GM12878 (cell line): ENCODE measurements at regions not wholly inside any gene's neighbourhood (a gene's known extent, or its start where the extent isn't known, plus 50 kb on each side); places are given as distances from the start of the nearest gene placed in this dataset.

Experiments
- ATAC-seq: fragments of 200-7000 bp; cut with Tn5 transposase; 3 replicates; pipeline ENCODE4 v1.9.1; 2020; ENCODE audit warnings: mild to moderate bottlenecking, moderate library complexity
- BruUV-seq: library from RNA; stranded (reverse); fragments of 400-500 nt; replicated peaks from 2 replicates; lab custom pipeline; 2021; lab: Mats Ljungman, UMichigan
- CTCF ChIA-PET: fragments of 300-600 bp; sonication (Branson Sonifier 250); formaldehyde crosslinking; extraction: SDS; loops from one replicate; lab custom pipeline; 2021; ENCODE audit warnings: inconsistent platforms; lab: Yijun Ruan, JAX
- POLR2A ChIA-PET: fragments of 350-600 bp; formaldehyde crosslinking; extraction: SDS; loops from one replicate; lab custom pipeline; 2021; ENCODE audit warnings: inconsistent platforms; lab: Charles Lee
- RAD21 ChIA-PET: fragments of 300-600 bp; sonication (Branson Sonifier 250); formaldehyde crosslinking; loops from one replicate; lab custom pipeline; 2023; ENCODE audit warnings: antibody characterized with exemption; ENCODE audit not compliant: unreplicated experiment; lab: Charles Lee
- SMC1A ChIA-PET: fragments of 300-600 bp; sonication (Branson Sonifier 250); formaldehyde crosslinking; loops from one replicate; lab custom pipeline; 2023; ENCODE audit not compliant: unreplicated experiment, uncharacterized antibody; lab: Charles Lee
- DNase-seq: peaks from one replicate; pipeline ENCODE4 v3.0.0-alpha.2; 2011; ENCODE audit warnings: low read depth, low spot score
- FAIRE-seq: peaks from 3 replicates; lab custom pipeline; 2011; peaks lifted over from hg19 to GRCh38; lab: Jason Lieb, UNC
- H2AFZ ChIP-seq: 2 replicates; pipeline ENCODE4 v1.6.0; 2011; ENCODE audit warnings: low read depth, low read length, control low read depth; ENCODE audit not compliant: control insufficient read depth
- H3K27ac ChIP-seq: 2 replicates; pipeline ENCODE4 v1.5.1; 2011; ENCODE audit warnings: control low read depth; ENCODE audit not compliant: control insufficient read depth, insufficient read depth
- H3K27me3 ChIP-seq, 2 experiments: replicated peaks in 1 of 2; 2 replicates each; pipeline versions ENCODE4 v1.6.0 to v1.6.1; 2011; ENCODE audit warnings: low read length in 1 of 2; ENCODE audit not compliant: control insufficient read depth in 2 of 2, insufficient read depth in 2 of 2
- H3K36me3 ChIP-seq, 2 experiments: 2 replicates each; pipeline ENCODE4 v1.5.1; 2011; ENCODE audit warnings: low read length in 1 of 2; ENCODE audit not compliant: control insufficient read depth in 2 of 2, insufficient read depth in 2 of 2
- H3K4me1 ChIP-seq: 2 replicates; pipeline ENCODE4 v1.6.1; 2011; ENCODE audit warnings: mild to moderate bottlenecking, low read length, moderate library complexity, mixed read lengths; ENCODE audit not compliant: control insufficient read depth, insufficient read depth
- H3K4me2 ChIP-seq: 2 replicates; pipeline ENCODE4 v1.6.0; 2011; ENCODE audit warnings: control low read depth; ENCODE audit not compliant: control insufficient read depth, insufficient read depth
- H3K4me3 ChIP-seq: fragments of 200-600 bp; sonication (generic); 2 replicates; pipeline ENCODE4 v1.5.1; 2016
- H3K79me2 ChIP-seq: 2 replicates; pipeline ENCODE4 v1.6.0; 2011; ENCODE audit warnings: low read length; ENCODE audit not compliant: control insufficient read depth, insufficient read depth
- H3K9ac ChIP-seq: 2 replicates; pipeline ENCODE4 v1.8.0; 2011; ENCODE audit warnings: low read length, control low read depth, mixed read lengths; ENCODE audit not compliant: control insufficient read depth, insufficient read depth
- H3K9me3 ChIP-seq: replicated peaks from 3 replicates; pipeline ENCODE4 v1.5.1; 2011; ENCODE audit warnings: mild to moderate bottlenecking, low read length; ENCODE audit not compliant: control insufficient read depth, insufficient read depth
- H4K20me1 ChIP-seq: 2 replicates; pipeline ENCODE4 v1.6.0; 2011; ENCODE audit not compliant: control insufficient read depth, insufficient read depth
- MYC ChIP-seq: IDR thresholded peaks from 2 replicates; pipeline ENCODE4 v1.6.1; 2011; ENCODE audit warnings: mild to moderate bottlenecking, low read length, moderate library complexity, inconsistent platforms; ENCODE audit not compliant: insufficient read depth, insufficient replicate concordance, insufficient read length, severe bottlenecking
- NFXL1 ChIP-seq: fragments of 450-650 bp; IDR thresholded peaks from 2 replicates; pipeline ENCODE4 v1.6.1; 2017; ENCODE audit warnings: antibody characterized with exemption, mild to moderate bottlenecking, borderline replicate concordance
- STAT3 ChIP-seq: IDR thresholded peaks from 2 replicates; pipeline ENCODE4 v1.6.1; 2011; ENCODE audit warnings: low read depth, low read length, improper control_type of control experiment
- YBX1 ChIP-seq: fragments of 450-650 bp; IDR thresholded peaks from 2 replicates; pipeline ENCODE4 v1.6.1; 2016; ENCODE audit warnings: antibody characterized with exemption
- WGBS: methylation state at CpG from one replicate; pipeline ENCODE4 v1.1.6; 2016; ENCODE audit warnings: low lambda C conversion rate; ENCODE audit not compliant: insufficient replicate concordance, insufficient coverage; ENCODE audit errors: missing lambda C conversion rate; 5-methylcytosine and 5-hydroxymethylcytosine counted together
- in situ Hi-C: fragments of 300-500 bp; cut with MboI; formaldehyde crosslinking; loops from 9 replicates; pipeline ENCODE4 v1.14.3; 2018; ENCODE audit warnings: mixed read lengths
- intact Hi-C: fragments of 100-400 bp; cut with micrococcal nuclease; formaldehyde crosslinking; loops from one replicate; pipeline ENCODE4 v1.14.2; 2022; ENCODE audit not compliant: unreplicated experiment
- TF ChIP-seq, protein P1 (sequence below): IDR thresholded peaks from 2 replicates; pipeline ENCODE4 v1.6.1; 2012; ENCODE audit warnings: improper control_type of control experiment, low read depth, low read length; ENCODE audit not compliant: insufficient replicate concordance
- TF ChIP-seq, protein P2 (sequence below): fragments of 450-650 bp; IDR thresholded peaks from 2 replicates; pipeline ENCODE4 v1.6.1; 2016; ENCODE audit warnings: mild to moderate bottlenecking, moderate library complexity, borderline replicate concordance

DNA sequence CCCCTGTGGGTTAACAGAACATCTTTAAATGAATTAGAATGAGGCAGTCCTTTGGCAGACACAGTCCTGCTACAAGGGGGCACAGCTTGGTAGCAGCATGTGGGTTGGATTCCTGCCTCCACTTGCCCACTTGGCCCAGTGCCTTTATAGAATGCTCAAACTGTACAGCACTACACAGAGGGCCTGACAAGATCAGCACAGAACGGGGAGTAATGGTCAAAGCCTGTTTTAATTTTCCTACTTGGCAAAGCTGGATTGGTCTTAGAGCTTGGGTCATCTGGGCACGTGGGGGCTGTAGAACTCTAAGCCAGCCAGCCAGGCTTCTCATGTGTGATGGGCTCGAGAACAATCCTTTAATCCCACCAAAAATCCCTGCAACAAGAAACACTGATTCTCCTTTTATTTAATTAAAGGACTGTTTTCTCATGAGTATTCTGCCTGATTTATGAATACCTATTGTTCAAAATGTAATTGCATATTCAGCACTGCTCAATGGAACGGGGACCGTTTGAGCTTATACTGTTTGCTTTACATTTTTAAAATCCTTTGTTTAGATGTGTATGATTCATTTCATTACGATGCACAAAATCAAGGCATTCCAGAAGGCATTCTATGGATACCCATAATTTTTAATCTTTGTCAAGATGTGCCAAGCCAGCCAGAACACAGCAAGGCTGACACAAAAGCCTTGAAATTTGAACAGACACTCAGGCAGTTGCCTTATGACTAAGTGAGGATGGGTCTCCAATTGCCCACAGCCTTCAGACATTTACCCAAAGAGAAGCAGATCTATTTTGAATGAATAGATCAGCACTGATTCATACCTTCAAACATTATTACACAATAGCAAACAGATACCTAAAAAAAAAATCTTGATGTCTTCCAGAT, 249.3 kb upstream of the TGFBR2 start:
- CTCF ChIA-PET = interaction anchor here (0.5 to 1.2 kb wide), 4 partner anchors 12 to 1021 kb away, joined by 3 read pairs; no protein-coding TSS in a partner anchor

More for the DNA sequence above, 249.3 kb upstream of the TGFBR2 start:
- no peaks in the 10 kb centered on the region for H3K36me3 ChIP-seq
- ChIA-PET SMC1A (no interaction called here), POLR2A (interaction anchor here (0.6 kb wide), 1 partner anchor 99 kb away, joined by 4 read pairs; no protein-coding TSS in a partner anchor), RAD21 (no interaction called here)
- no peaks in the 10 kb centered on the region for H4K20me1 ChIP-seq
- ATAC-seq = no peak
- no peak for TF ChIP-seq STAT3
- TF ChIP-seq, protein P1, sequence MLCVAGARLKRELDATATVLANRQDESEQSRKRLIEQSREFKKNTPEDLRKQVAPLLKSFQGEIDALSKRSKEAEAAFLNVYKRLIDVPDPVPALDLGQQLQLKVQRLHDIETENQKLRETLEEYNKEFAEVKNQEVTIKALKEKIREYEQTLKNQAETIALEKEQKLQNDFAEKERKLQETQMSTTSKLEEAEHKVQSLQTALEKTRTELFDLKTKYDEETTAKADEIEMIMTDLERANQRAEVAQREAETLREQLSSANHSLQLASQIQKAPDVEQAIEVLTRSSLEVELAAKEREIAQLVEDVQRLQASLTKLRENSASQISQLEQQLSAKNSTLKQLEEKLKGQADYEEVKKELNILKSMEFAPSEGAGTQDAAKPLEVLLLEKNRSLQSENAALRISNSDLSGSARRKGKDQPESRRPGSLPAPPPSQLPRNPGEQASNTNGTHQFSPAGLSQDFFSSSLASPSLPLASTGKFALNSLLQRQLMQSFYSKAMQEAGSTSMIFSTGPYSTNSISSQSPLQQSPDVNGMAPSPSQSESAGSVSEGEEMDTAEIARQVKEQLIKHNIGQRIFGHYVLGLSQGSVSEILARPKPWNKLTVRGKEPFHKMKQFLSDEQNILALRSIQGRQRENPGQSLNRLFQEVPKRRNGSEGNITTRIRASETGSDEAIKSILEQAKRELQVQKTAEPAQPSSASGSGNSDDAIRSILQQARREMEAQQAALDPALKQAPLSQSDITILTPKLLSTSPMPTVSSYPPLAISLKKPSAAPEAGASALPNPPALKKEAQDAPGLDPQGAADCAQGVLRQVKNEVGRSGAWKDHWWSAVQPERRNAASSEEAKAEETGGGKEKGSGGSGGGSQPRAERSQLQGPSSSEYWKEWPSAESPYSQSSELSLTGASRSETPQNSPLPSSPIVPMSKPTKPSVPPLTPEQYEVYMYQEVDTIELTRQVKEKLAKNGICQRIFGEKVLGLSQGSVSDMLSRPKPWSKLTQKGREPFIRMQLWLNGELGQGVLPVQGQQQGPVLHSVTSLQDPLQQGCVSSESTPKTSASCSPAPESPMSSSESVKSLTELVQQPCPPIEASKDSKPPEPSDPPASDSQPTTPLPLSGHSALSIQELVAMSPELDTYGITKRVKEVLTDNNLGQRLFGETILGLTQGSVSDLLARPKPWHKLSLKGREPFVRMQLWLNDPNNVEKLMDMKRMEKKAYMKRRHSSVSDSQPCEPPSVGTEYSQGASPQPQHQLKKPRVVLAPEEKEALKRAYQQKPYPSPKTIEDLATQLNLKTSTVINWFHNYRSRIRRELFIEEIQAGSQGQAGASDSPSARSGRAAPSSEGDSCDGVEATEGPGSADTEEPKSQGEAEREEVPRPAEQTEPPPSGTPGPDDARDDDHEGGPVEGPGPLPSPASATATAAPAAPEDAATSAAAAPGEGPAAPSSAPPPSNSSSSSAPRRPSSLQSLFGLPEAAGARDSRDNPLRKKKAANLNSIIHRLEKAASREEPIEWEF = no peak
- TF ChIP-seq YBX1 = no peak
- no peak for TF ChIP-seq MYC
- TF ChIP-seq, protein P2, sequence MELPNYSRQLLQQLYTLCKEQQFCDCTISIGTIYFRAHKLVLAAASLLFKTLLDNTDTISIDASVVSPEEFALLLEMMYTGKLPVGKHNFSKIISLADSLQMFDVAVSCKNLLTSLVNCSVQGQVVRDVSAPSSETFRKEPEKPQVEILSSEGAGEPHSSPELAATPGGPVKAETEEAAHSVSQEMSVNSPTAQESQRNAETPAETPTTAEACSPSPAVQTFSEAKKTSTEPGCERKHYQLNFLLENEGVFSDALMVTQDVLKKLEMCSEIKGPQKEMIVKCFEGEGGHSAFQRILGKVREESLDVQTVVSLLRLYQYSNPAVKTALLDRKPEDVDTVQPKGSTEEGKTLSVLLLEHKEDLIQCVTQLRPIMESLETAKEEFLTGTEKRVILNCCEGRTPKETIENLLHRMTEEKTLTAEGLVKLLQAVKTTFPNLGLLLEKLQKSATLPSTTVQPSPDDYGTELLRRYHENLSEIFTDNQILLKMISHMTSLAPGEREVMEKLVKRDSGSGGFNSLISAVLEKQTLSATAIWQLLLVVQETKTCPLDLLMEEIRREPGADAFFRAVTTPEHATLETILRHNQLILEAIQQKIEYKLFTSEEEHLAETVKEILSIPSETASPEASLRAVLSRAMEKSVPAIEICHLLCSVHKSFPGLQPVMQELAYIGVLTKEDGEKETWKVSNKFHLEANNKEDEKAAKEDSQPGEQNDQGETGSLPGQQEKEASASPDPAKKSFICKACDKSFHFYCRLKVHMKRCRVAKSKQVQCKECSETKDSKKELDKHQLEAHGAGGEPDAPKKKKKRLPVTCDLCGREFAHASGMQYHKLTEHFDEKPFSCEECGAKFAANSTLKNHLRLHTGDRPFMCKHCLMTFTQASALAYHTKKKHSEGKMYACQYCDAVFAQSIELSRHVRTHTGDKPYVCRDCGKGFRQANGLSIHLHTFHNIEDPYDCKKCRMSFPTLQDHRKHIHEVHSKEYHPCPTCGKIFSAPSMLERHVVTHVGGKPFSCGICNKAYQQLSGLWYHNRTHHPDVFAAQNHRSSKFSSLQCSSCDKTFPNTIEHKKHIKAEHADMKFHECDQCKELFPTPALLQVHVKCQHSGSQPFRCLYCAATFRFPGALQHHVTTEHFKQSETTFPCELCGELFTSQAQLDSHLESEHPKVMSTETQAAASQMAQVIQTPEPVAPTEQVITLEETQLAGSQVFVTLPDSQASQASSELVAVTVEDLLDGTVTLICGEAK = no peak
- TF ChIP-seq NFXL1 = no peak
- no peak overlapping the region for H3K9ac ChIP-seq
- no peak for FAIRE-seq
- H3K9me3 ChIP-seq = no peaks in the 10 kb centered on the region
- no peaks in the 10 kb centered on the region; a peak in 2 of 4 replicates for H3K27me3 ChIP-seq
- no peak overlapping the region for H3K4me3 ChIP-seq
- DNase-seq = no peak
- in situ Hi-C loops = no loop called here
- no peak overlapping the region for H3K4me2 ChIP-seq
- no TSS peak for BruUV-seq
- intact Hi-C loops = no loop called here
- H3K79me2 ChIP-seq = no peaks in the 10 kb centered on the region
- no peak overlapping the region for H2AFZ ChIP-seq
- H3K27ac ChIP-seq = no peak overlapping the region
- H3K4me1 ChIP-seq = no peaks in the 10 kb centered on the region
- WGBS = 50% methylated on average over 6 of the region's 6 CpGs
